IMR-90 (cell line): ENCODE measurements at regions not wholly inside any gene's neighbourhood (a gene's known extent, or its start where the extent isn't known, plus 50 kb on each side); places are given as distances from the start of the nearest gene placed in this dataset.

Experiments
- ATAC-seq: fragments of 200-7000 bp; cut with Tn5 transposase; 2 replicates; pipeline ENCODE4 v1.9.1; 2020; ENCODE audit warnings: low read depth, mild to moderate bottlenecking, moderate library complexity
- BruUV-seq: library from RNA; stranded (reverse); fragments of 400-500 nt; replicated peaks from 2 replicates; lab custom pipeline; 2021; lab: Mats Ljungman, UMichigan
- CTCF ChIA-PET: fragments of 300-600 bp; formaldehyde crosslinking; extraction: SDS; loops from one replicate; lab custom pipeline; 2021; ENCODE audit warnings: antibody characterized with exemption; lab: Yijun Ruan, JAX
- POLR2A ChIA-PET: fragments of 300-600 bp; sonication (Branson Sonifier 250); formaldehyde crosslinking; loops from one replicate; lab custom pipeline; 2022; ENCODE audit warnings: antibody characterized with exemption; ENCODE audit not compliant: unreplicated experiment; lab: Charles Lee
- DNase-seq: peaks from one replicate; pipeline ENCODE4 v3.0.0; 2013
- H2AFZ ChIP-seq: replicated peaks from 2 replicates; pipeline ENCODE3; 2013; ENCODE audit warnings: low read length, mild to moderate bottlenecking; ENCODE audit not compliant: poor library complexity
- H2AK5ac ChIP-seq: 2 replicates; pipeline ENCODE4 v1.6.1; 2013; ENCODE audit warnings: low read depth, low read length, inconsistent platforms
- H2AK9ac ChIP-seq: replicated peaks from 2 replicates; pipeline ENCODE3; 2013; ENCODE audit warnings: mild to moderate bottlenecking, low read depth, low read length, moderate library complexity; ENCODE audit not compliant: poor library complexity
- H2BK120ac ChIP-seq: 2 replicates; pipeline ENCODE4 v1.6.1; 2013; ENCODE audit warnings: low read depth, low read length, inconsistent platforms
- H2BK15ac ChIP-seq: 3 replicates; pipeline ENCODE4 v1.6.1; 2013; ENCODE audit warnings: low read depth, low read length, inconsistent platforms
- H2BK20ac ChIP-seq: 2 replicates; pipeline ENCODE4 v1.6.1; 2013; ENCODE audit warnings: low read depth, mild to moderate bottlenecking, inconsistent platforms, low read length, moderate library complexity
- H2BK5ac ChIP-seq: 2 replicates; pipeline ENCODE4 v1.6.1; 2013; ENCODE audit warnings: mild to moderate bottlenecking, low read depth, low read length, inconsistent platforms; ENCODE audit not compliant: poor library complexity, severe bottlenecking
- H3K14ac ChIP-seq: replicated peaks from 2 replicates; pipeline ENCODE4 v1.6.1; 2013; ENCODE audit warnings: low read depth, low read length, inconsistent platforms
- H3K18ac ChIP-seq: 2 replicates; pipeline ENCODE4 v1.6.1; 2013; ENCODE audit warnings: low read depth, low read length, control low read depth
- H3K23ac ChIP-seq: 2 replicates; pipeline ENCODE4 v1.6.1; 2013; ENCODE audit warnings: low read depth, low read length, inconsistent platforms
- H3K27ac ChIP-seq: 2 replicates; pipeline ENCODE4 v1.5.1; 2013; ENCODE audit warnings: mild to moderate bottlenecking, control low read depth, low read length; ENCODE audit not compliant: insufficient read depth
- H3K27me3 ChIP-seq: 2 replicates; pipeline ENCODE4 v1.6.1; 2013; ENCODE audit warnings: low read length; ENCODE audit not compliant: control insufficient read depth, insufficient read depth
- H3K36me3 ChIP-seq: 2 replicates; pipeline ENCODE4 v1.6.1; 2013; ENCODE audit warnings: low read length, mixed read lengths; ENCODE audit not compliant: control insufficient read depth, insufficient read depth
- H3K4ac ChIP-seq: 2 replicates; pipeline ENCODE4 v1.6.1; 2013; ENCODE audit warnings: low read depth, low read length, inconsistent platforms
- H3K4me1 ChIP-seq: 2 replicates; pipeline ENCODE4 v1.6.1; 2013; ENCODE audit warnings: low read length, mixed read lengths; ENCODE audit not compliant: control insufficient read depth, insufficient read depth
- H3K4me2 ChIP-seq: 2 replicates; pipeline ENCODE4 v1.6.1; 2013; ENCODE audit warnings: low read depth, mild to moderate bottlenecking, control low read depth, low read length, moderate library complexity
- H3K4me3 ChIP-seq: 2 replicates; pipeline ENCODE4 v1.5.1; 2013; ENCODE audit warnings: low read depth, mild to moderate bottlenecking, control low read depth, low read length, moderate library complexity; ENCODE audit not compliant: insufficient read depth
- H3K56ac ChIP-seq: 2 replicates; pipeline ENCODE4 v1.6.1; 2013; ENCODE audit warnings: low read length, inconsistent platforms; ENCODE audit not compliant: insufficient read depth; ENCODE audit errors: extremely low read depth
- H3K79me1 ChIP-seq, 2 experiments: 2 replicates each; pipeline ENCODE4 v1.6.1; 2013; ENCODE audit warnings: low read length in 2 of 2, inconsistent platforms in 1 of 2, low read depth in 1 of 2
- H3K9ac ChIP-seq: 2 replicates; pipeline ENCODE4 v1.6.1; 2013; ENCODE audit warnings: low read depth, low read length, control low read depth
- H3K9me1 ChIP-seq: 2 replicates; pipeline ENCODE4 v1.6.1; 2013; ENCODE audit warnings: low read length, inconsistent platforms; ENCODE audit not compliant: insufficient read depth
- H3K9me3 ChIP-seq: 2 replicates; pipeline ENCODE4 v1.6.1; 2013; ENCODE audit warnings: low read length; ENCODE audit not compliant: control insufficient read depth, insufficient read depth
- H4K20me1 ChIP-seq: 2 replicates; pipeline ENCODE4 v1.6.1; 2013; ENCODE audit warnings: low read length, inconsistent platforms; ENCODE audit not compliant: insufficient read depth
- H4K5ac ChIP-seq: 2 replicates; pipeline ENCODE4 v1.6.1; 2013; ENCODE audit warnings: mild to moderate bottlenecking, low read depth, low read length, control low read depth
- H4K8ac ChIP-seq, 2 experiments: 2 replicates each; pipeline ENCODE4 v1.6.1; 2013; ENCODE audit warnings: low read depth in 2 of 2, low read length in 2 of 2, control low read depth in 1 of 2, inconsistent platforms in 1 of 2
- H4K91ac ChIP-seq: 2 replicates; pipeline ENCODE4 v1.6.1; 2013; ENCODE audit warnings: low read depth, low read length, inconsistent platforms; ENCODE audit not compliant: insufficient read depth
- CEBPB ChIP-seq: IDR thresholded peaks from 2 replicates; pipeline ENCODE4 v1.6.1; 2012; ENCODE audit warnings: low read depth, low read length, improper control_type of control experiment
- RAD21 ChIP-seq: IDR thresholded peaks from 2 replicates; pipeline ENCODE4 v1.6.1; 2012; ENCODE audit warnings: low read length, improper control_type of control experiment
- RCOR1 ChIP-seq: IDR thresholded peaks from 2 replicates; pipeline ENCODE4 v1.6.1; 2012; ENCODE audit warnings: mild to moderate bottlenecking, low read length, improper control_type of control experiment; ENCODE audit not compliant: insufficient replicate concordance
- dilution Hi-C: fragments of 300-500 bp; cut with HindIII; formaldehyde crosslinking; loops from one replicate; pipeline ENCODE4 v1.14.3; 2018; ENCODE audit warnings: low sequenced_read_pairs; ENCODE audit not compliant: unreplicated experiment
- in situ Hi-C: fragments of 300-500 bp; cut with MboI; formaldehyde crosslinking; loops from 3 replicates; pipeline ENCODE4 v1.14.3; 2019; ENCODE audit warnings: low sequenced_read_pairs, inconsistent platforms, mixed read lengths
- intact Hi-C: fragments of 100-400 bp; cut with micrococcal nuclease; formaldehyde crosslinking; loops from 2 replicates; pipeline ENCODE4 v1.10.0; 2022

GRCh38 chr12:64976131-64976530 lies 145.0 kb downstream of the WIF1 start:
- H3K79me1 ChIP-seq = no peaks in the 10 kb centered on the region
- H3K4me1 ChIP-seq = no peaks in the 10 kb centered on the region
- no peak overlapping the region for H3K18ac ChIP-seq
- intact Hi-C loops (no loop called here), in situ Hi-C loops (no loop called here), dilution Hi-C loops (no loop called here)
- no peak overlapping the region for H2BK120ac ChIP-seq
- H3K9me3 ChIP-seq = no peaks in the 10 kb centered on the region
- DNase-seq = no peak
- no peaks in the 10 kb centered on the region for H4K20me1 ChIP-seq
- H3K27ac ChIP-seq = no peak overlapping the region
- H4K91ac ChIP-seq = no peak overlapping the region
- H3K4me3 ChIP-seq = no peak overlapping the region
- H3K36me3 ChIP-seq = no peaks in the 10 kb centered on the region
- no peaks in the 10 kb centered on the region for H3K9me1 ChIP-seq
- H2AK9ac ChIP-seq = no peak overlapping the region
- BruUV-seq = no TSS peak
- no peak overlapping the region for H3K56ac ChIP-seq
- no peak overlapping the region for H2AFZ ChIP-seq
- ATAC-seq = no peak
- H4K8ac ChIP-seq = no peak overlapping the region
- no peak overlapping the region for H2BK15ac ChIP-seq
- H3K23ac ChIP-seq = no peak overlapping the region
- no peak overlapping the region for H2BK5ac ChIP-seq
- no peak overlapping the region for H3K9ac ChIP-seq
- no peak overlapping the region for H3K4ac ChIP-seq
- H3K14ac ChIP-seq = no peak overlapping the region
- no peak for TF ChIP-seq CEBPB
- TF ChIP-seq RAD21 = no peak
- TF ChIP-seq RCOR1 = no peak
- CTCF ChIA-PET = no interaction called here
- POLR2A ChIA-PET = no interaction called here
- no peak overlapping the region for H2BK20ac ChIP-seq
- no peaks in the 10 kb centered on the region; the same call in 1 of the 2 replicates for H3K27me3 ChIP-seq
- no peak overlapping the region for H3K4me2 ChIP-seq
- no peak overlapping the region for H4K5ac ChIP-seq
- no peak overlapping the region for H2AK5ac ChIP-seq
